DMS 273 (cell line): ENCODE measurements at regions not wholly inside any gene's neighbourhood (a gene's known extent, or its start where the extent isn't known, plus 50 kb on each side); places are given as distances from the start of the nearest gene placed in this dataset.

Experiments used
- DNase-seq: peaks from one replicate; lab custom pipeline; 2025; ENCODE audit not compliant: unreplicated experiment; lab: John Stamatoyannopoulos, UW

DNA sequence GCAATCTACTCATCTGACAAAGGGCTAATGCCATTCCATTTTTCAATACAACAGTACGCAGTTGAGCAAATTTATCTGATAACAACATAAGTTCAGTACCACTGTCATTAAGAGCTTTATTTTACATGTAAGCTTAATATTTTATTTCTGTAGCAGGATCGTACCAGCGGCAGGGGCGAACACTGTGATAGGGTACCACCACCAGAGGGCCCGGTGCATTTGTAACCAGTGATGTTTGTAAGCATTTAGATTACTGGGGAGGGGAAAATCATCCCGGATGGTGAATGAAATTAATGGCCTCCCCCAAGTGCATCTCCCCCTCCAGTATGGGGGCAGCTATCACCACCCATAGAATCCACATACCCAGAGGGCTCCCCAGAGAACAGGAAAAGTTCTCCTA, 179.0 kb downstream of the ADGRA3 start:
- DNase-seq = no peak

DNA sequence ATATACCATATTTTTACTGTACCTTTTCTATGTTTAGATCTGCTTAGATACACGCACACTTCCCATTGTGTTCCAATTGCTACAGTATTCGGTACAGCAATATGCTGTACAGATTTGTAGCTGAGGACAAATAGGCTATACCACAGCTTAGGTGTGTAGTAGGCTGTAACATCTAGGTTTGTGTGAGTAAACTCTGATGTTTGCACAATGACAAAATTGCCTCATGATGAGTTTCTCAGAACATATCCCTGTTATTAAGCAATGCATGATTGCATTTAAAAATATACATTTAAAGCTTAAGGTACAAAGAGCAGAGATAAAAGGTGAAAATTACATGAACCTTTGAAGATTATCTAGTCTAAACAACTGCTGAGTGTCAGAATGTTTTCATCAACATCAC, 181.7 kb downstream of the ADGRA3 start:
- DNase-seq = no peak

- no peak for DNase-seq
Measured at GRCh38 chr4:22324422-22324821, 191.4 kb downstream of the ADGRA3 start.

GRCh38 chr4:22323691-22324090, 192.2 kb downstream of the ADGRA3 start:
- no peak for DNase-seq

DNA sequence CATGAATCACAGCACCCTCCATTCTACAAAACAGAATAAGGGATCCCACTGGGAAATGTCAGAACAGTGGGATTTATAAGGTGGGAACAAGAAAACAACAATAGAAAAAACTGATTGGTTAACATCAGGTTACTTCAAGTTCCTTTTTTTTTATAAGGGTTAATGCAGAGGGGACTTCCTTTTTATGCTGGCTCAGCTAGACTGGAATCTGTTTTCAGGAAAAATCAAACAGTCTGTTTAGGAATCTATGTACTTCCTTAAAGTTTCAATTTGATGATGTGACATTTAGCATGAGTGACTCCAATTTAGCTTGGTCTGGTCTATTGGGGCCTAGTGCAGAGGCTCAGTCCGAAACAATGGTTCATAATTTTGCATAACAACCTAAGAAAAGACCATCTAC, 192.9 kb downstream of the ADGRA3 start:
- no peak for DNase-seq

DNA sequence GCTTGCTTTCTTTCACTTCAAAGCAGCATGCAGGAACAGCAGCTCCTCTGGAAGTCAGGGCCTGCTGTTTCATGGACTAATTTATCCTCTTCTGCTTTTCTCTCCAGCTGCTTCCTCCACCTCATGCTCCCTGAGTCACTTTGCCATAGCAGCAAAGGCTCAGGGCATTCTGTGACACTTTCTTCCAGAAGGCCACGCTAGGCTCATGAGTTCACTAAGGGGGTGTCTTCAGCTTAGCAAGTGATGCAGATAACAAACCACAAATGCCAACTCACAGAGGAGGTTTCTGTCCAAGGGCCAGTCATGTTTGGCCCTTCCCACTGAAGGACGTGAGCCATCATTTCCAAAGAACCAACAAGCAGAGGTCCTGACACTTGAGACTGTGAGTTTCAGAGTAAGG, 200.2 kb downstream of the ADGRA3 start:
- no peak for DNase-seq

- DNase-seq = no peak
Measured at GRCh38 chr4:22313976-22314375, 201.9 kb downstream of the ADGRA3 start.

DNA sequence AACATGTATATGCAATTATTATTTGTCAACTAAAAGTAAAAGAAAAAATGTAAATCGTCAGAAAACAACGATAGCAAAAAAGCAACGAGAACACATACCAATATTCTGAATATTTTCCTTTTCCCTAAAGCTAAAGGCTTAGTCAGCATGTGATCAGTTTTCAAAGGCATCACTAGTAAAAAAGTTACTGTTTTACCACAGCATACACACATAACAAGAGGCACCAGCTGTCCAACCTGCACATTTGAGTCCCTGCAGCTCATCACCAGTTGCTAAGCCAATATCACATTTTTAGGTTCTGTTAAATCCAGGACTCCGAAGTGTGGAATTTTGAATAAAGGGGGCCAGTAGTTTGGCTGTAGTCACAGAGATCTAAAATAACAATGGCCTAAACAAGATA, 203.8 kb downstream of the ADGRA3 start:
- peak; percentile 1 for DNase-seq

DNA sequence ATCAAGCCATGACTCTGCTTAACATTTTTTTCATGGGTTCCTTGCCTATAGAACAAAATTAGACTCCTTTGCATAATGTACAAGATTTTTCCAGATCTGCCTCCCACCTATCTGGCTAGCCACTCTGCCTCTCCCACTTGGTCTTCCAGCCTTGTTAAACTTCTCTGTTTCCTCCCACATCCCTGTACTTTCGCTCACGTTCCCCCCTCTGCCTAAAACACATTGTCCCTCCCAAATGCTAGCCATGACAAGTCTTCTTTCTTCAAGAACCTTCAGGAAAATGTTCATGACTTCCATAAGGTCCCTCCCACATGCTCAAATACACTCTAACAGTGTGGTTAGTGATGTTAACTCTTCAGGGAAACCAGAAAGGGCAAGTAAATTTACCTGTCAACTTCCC, 214.6 kb downstream of the ADGRA3 start:
- DNase-seq = no peak

GRCh38 chr4:22299678-22300077, 216.2 kb downstream of the ADGRA3 start:
- no peak for DNase-seq

- DNase-seq = no peak
Measured at GRCh38 chr4:22287631-22288030, 228.2 kb downstream of the ADGRA3 start.

GRCh38 chr4:22268350-22269025, 247.4 kb downstream of the ADGRA3 start:
- DNase-seq = no peak

DNA sequence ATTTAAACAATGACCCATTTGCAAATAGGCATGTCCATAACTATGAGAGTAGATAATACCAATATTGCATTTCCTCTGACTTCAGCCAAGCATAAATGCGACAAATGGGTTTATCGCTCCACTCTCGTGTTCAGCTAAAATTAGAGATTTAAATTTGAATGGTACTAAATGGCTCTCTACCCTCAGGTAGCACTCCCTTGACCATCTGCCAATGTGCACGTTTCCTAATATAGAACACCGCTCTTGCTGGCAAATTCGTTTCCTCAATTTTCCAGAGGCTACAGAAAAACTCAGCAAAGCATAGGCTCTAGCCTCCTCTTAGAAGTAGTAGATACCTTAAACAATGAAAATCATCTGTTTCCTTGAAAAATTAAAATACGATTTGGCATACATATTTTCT, 251.6 kb downstream of the ADGRA3 start:
- DNase-seq = no peak

- no peak for DNase-seq
Measured at GRCh38 chr4:22253431-22253830, 262.4 kb downstream of the ADGRA3 start.

DNA sequence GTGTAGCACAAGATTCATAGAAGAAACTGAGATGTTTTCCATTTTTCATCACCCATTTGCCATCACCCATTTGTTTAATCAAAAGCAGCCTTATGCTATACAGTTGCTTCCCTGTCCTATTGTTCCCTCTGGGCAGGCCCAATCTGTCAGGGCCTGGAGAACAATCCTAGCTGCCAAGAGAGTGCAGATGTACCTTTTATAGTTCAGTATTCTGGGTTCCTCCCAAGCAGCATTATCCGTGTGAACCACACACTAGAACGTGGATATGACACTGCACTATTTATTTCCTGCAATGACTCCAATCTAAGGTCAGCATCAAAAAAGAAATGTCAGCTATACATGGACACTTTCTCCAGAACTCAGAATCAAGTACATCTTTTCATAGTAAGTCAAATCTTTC, 269.0 kb downstream of the ADGRA3 start:
- no peak for DNase-seq

- DNase-seq = no peak
Measured at GRCh38 chr4:22245294-22245693, 270.6 kb downstream of the ADGRA3 start.

- no peak for DNase-seq
Measured at GRCh38 chr4:22241415-22241814, 274.5 kb downstream of the ADGRA3 start.

GRCh38 chr4:22240814-22241213, 275.1 kb downstream of the ADGRA3 start:
- no peak for DNase-seq

- peak; percentile 1 for DNase-seq
Measured at GRCh38 chr4:22238742-22239141, 277.1 kb downstream of the ADGRA3 start.

DNA sequence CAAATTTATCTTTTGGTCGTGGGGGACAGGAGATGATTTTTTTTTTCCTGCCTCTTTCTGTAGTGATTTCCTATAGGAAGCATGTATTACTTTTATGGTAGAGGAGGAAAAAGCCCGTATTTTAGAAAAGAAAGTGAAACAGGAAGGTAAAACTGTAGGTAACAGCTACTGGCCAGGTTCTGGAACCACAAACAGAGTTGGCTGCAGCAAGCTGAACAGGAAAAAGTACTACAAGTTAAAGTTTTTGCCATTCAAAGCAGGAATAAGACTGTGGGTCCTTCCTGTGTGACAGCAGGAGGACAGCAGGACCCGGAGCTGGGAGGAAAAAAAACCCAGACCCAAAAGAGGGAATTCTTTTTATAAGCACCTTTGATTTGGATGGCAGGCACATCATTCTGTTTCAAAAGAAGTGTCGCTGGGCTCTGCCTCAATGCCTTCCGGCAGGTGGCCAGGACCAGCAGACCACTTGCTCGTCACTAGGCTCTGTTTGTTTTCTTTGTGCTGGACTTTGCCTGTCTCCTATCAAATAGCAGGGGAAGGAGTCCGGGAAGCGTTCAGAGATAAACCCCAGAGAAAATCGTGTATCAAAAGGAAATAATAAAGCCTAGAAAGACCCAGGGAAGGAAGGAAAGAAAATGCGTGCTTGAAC, 277.9 kb downstream of the ADGRA3 start:
- DNase-seq = no peak

- peak; percentile 56 for DNase-seq
Measured at GRCh38 chr4:22237155-22237751, 278.6 kb downstream of the ADGRA3 start.

DNA sequence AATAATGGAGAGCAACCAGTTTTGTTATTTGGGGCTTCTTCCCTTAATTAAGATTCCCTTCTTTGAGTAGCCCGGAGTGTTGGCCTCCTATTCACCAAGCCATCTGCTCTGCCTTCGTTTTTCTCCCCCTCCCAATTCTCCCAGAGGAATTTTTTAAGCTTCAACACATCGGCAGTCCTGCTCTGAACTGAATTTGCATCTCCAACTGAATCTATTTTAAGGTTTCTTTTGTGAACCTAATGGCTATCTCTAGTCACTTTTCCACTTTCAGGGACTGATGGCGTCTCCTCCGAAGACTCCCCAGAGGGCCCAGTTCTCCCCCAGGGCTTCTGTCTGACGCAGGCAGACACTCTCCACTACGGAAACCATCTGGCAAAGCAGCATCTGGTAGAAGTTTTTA, 280.2 kb downstream of the ADGRA3 start:
- DNase-seq = peak; percentile 53

DNA sequence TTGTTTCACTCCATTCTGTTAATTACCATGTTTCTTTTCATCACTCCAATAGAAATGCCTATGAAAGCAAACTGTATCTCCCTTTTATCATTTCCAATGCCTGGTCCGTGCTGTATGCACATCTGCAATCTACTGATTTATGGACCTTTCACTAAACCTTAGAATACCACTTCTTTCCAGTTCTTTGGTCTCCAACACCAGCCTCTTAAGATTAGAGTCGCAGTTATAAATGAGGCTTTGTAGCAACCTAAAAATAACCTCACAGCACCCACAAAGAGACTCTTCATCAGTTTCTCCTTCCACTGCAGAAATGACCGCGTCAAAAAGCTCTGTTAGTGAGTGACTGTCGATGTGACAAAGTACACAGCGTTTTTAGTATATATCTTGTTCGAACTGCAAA, 282.6 kb downstream of the ADGRA3 start:
- DNase-seq = no peak
